HG02938 (cell line): ENCODE measurements at regions not wholly inside any gene's neighbourhood (a gene's known extent, or its start where the extent isn't known, plus 50 kb on each side); places are given as distances from the start of the nearest gene placed in this dataset.
A peak's percentile ranks its signal among the peaks of the same experiment; 100 is the strongest.

Source experiments
- ATAC-seq: cut with Tn5 transposase; IDR thresholded peaks from one replicate; pipeline ENCODE4 v1.9.1; 2021; ENCODE audit warnings: mild to moderate bottlenecking, moderate library complexity; ENCODE audit not compliant: unreplicated experiment

DNA sequence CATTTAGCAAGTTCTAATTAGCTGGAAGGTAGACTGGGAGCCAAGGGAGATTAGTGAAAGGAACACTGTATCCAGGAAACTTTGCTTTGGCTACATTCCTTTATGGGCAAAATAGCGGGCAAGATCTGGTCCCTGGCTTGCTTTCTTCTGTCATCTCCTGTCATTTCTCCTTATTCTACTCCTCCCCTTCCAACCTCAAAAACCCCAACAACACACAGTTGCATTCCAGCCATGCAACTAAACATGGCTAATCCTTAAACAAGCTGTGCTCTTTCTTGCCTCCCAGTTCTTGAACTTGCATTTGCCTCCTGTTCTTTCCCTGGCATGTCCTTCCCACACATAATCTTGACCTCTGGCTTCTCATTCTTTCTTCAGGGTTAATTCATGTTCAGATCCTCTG lies 59.5 kb upstream of the CDCA7L start:
- ATAC-seq: no peak

DNA sequence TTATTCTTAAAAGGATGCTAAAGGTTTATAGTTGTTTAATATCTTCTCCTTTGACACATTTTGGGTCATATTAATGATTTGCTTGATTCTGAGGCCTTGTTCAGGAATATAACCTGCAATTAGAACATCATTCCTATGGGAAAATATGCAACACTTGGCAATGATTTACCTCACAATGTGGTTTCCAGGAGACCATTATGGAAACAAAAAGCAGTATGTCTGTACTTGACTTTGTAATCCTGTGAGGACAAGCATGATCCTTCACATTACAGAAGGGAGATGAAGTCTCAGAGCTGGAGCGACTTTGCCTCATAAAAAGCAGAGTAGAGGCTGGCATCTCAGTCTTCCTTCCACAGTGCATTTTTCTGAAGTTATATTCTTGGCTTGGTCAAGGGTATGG lies 57.0 kb upstream of the CDCA7L start:
- ATAC-seq: no peak

DNA sequence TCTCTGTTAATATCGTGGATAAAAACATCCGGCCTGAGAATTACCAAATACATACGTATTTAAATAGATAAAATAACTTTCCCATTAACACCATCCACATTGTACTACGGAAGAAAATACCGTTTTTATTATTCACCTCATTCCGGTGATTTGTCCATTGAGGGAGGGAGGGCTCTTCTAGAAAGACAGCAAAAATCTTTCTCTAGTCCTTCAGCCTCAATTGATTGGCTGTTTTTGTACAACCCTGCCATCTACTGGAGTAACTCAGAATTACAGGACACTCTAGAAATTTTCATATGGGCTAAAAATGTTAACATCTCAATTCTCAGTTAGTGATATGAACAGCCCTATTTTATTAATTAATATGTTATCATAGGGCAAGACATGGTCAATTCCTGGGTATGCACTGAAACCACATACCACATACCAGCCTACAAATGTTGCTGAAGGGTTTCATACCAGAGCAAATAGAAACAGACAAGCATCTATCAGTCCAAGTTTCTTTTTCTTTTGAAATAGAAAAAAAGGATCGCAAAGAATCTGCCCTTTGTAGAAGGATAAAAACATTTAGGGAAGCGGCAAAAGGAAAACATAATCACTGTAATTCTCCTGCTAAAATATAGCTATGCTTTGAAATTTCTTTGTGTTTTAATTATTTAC lies 55.8 kb upstream of the CDCA7L start:
- peak; percentile 66 for ATAC-seq

DNA sequence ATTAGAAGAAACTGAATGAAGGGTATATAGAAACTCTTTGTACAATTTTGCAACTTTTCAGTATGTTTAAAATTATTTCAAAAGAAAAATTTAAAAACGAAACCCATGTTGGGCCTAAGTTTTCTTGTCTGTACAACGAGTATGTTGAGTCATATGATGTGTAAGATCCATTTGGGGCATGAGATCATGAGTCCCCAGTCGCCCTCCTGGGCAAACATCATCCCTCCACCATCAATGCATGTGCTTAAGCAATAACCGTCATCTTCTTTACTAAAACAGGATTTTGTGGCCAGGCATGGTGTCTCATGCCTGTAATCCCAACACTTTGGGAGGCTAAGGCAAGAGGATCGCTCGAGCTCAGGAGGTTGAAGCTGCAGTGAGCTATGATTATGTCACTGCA lies 54.2 kb upstream of the CDCA7L start:
- no peak for ATAC-seq

DNA sequence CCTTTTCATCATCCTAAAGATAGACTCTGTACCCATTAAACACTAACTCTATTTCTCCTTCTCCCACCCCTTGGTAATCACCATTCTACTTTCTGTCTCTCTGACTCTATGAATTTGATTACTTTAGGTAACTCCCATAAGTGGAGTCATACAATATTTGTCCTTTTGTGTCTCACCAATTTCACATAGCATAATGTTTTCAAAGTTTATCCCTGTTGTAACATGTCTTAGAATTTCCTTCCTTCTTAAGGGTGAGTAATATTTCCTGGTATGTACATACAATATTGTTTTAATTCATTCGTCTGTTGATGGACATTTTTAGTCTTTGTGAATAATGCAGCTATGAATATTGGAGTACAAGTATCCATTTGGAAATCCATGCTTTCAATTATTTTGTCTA lies 50.9 kb upstream of the CDCA7L start:
- no peak for ATAC-seq
